HCT116 (cell line): ENCODE measurements at regions not wholly inside any gene's neighbourhood (a gene's known extent, or its start where the extent isn't known, plus 50 kb on each side); places are given as distances from the start of the nearest gene placed in this dataset.

ENCODE experiments used
- POLR2AphosphoS5 ChIP-seq: IDR thresholded peaks from 2 replicates; pipeline ENCODE4 v1.6.1; 2011; ENCODE audit warnings: mild to moderate bottlenecking, low read depth, low read length, moderate library complexity
- RAD21 ChIP-seq: IDR thresholded peaks from 2 replicates; pipeline ENCODE4 v1.6.1; 2012; ENCODE audit warnings: low read depth, mild to moderate bottlenecking

- TF ChIP-seq RAD21 (no peak), POLR2AphosphoS5 (no peak)
Measured at GRCh38 chr14:103205541-103205906, 82.3 kb downstream of the TNFAIP2 start.
